C4-2B (cell line): ENCODE measurements at regions not wholly inside any gene's neighbourhood (a gene's known extent, or its start where the extent isn't known, plus 50 kb on each side); places are given as distances from the start of the nearest gene placed in this dataset.

Source experiments
- H3K27ac ChIP-seq: fragments of 450-650 bp; 2 replicates; pipeline ENCODE4 v1.5.1; 2017
- ZFX ChIP-seq: fragments of 450-650 bp; IDR thresholded peaks from 2 replicates; pipeline ENCODE4 v1.6.1; 2017
- TF ChIP-seq, protein P1 (sequence below): fragments of 450-650 bp; conservative IDR thresholded peaks from 2 replicates; pipeline ENCODE4 v1.5.1; 2017; ENCODE audit warnings: mild to moderate bottlenecking

DNA sequence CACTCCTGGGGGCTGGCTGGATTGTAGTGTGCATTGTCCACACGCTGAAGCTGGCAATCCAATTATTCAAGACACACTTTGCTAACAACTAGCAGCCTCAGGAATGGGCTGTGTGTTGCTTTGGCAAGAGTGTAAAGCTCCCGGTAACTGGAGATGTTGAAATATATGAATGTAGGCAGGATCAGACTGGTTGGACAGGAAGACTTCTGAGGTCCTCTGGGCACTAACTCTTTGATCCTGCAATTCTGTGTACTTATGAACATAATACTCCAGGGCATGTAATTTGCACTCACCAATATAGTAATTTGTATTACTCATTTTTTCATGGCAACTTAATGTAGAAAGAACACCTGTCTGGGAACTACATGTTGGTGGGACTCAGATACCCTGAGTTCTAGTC, 106.7 kb upstream of the SLC28A3 start:
- no peak overlapping the region for H3K27ac ChIP-seq
- TF ChIP-seq ZFX: no peak
- TF ChIP-seq, protein P1, sequence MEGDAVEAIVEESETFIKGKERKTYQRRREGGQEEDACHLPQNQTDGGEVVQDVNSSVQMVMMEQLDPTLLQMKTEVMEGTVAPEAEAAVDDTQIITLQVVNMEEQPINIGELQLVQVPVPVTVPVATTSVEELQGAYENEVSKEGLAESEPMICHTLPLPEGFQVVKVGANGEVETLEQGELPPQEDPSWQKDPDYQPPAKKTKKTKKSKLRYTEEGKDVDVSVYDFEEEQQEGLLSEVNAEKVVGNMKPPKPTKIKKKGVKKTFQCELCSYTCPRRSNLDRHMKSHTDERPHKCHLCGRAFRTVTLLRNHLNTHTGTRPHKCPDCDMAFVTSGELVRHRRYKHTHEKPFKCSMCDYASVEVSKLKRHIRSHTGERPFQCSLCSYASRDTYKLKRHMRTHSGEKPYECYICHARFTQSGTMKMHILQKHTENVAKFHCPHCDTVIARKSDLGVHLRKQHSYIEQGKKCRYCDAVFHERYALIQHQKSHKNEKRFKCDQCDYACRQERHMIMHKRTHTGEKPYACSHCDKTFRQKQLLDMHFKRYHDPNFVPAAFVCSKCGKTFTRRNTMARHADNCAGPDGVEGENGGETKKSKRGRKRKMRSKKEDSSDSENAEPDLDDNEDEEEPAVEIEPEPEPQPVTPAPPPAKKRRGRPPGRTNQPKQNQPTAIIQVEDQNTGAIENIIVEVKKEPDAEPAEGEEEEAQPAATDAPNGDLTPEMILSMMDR: no peak

DNA sequence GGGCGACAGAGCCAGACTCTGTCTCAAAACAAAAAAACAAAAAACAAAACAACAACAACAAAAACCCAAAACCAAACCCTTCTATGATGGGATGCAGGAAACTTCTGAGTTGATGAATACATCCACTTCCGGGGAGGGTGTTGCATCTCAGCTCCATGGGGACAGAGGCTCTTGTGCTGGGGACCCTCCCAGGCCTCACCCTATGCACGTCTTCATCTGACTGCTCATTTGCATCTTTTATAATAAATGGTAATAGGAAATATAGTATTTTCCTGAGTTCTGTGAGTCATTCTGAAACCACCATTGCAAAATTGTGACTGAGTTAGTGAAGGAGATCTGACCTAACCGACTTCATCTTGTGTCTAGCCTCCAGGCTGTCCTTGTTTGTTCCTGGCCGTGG, 109.5 kb upstream of the SLC28A3 start:
- H3K27ac ChIP-seq: no peak overlapping the region
- no peak for TF ChIP-seq ZFX
- TF ChIP-seq, protein P1: no peak

DNA sequence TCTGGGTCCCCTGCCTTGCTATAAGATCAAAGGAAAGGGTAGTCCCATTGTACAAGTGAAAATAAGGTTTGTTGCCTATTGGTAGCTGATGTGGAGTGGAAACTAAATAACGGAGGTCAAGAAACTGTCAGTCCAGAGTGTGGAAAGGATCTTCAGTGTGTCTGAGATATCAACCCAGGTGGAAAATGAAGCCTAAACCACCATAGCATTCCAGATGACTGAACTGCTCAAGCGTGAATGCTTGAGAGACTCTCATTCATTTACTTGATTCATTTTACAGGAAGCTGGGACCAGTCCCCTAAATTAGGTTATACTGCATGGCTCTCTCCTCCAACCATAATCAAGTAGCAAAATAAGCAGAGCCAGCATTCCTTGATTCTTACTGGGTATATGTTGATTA, 116.0 kb upstream of the SLC28A3 start:
- H3K27ac ChIP-seq: no peak overlapping the region
- TF ChIP-seq ZFX: no peak
- TF ChIP-seq, protein P1: no peak

DNA sequence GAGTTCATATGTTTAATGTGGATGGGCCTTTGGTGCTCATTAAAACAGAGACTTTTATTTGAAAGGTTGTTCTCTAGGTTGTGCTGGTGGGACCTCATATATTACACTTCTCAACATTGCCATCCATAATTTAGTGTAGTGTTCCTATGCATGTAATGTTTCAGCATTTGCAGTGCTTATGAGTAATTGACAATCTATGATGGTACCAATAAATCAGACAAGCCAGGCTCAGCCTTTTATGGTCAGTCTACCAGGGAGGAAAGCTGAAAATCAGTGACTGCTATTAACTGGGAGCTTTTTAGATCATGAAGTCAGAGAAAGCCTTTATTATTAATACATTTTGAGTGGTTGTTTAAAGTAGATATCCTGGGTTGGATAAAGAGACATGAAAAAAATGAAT, 120.1 kb upstream of the SLC28A3 start:
- TF ChIP-seq, protein P1: no peak
- TF ChIP-seq ZFX: no peak

DNA sequence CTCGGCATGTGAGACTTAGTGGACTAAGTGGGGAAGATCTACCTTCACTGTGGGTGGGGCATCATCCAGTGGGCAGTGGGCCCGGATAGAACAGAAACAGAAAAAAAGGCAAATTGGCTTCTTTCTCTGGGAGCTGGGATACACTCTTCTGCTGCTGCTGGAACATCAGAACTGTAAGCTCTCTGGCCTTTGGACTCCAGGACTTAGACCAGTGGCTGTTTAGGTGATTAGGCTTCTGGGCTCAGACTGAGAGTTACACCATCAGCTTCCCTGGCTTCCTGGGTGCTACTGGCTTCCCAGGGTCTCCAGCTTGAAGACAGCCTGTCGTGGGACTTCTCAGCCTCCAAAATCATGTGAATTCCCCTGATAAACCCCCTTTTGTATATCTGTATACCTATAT, 122.7 kb upstream of the SLC28A3 start:
- no peak for TF ChIP-seq ZFX
- TF ChIP-seq, protein P1: no peak
- H3K27ac ChIP-seq: no peak overlapping the region

More for the DNA sequence above, 120.1 kb upstream of the SLC28A3 start:
- no peak overlapping the region for H3K27ac ChIP-seq

DNA sequence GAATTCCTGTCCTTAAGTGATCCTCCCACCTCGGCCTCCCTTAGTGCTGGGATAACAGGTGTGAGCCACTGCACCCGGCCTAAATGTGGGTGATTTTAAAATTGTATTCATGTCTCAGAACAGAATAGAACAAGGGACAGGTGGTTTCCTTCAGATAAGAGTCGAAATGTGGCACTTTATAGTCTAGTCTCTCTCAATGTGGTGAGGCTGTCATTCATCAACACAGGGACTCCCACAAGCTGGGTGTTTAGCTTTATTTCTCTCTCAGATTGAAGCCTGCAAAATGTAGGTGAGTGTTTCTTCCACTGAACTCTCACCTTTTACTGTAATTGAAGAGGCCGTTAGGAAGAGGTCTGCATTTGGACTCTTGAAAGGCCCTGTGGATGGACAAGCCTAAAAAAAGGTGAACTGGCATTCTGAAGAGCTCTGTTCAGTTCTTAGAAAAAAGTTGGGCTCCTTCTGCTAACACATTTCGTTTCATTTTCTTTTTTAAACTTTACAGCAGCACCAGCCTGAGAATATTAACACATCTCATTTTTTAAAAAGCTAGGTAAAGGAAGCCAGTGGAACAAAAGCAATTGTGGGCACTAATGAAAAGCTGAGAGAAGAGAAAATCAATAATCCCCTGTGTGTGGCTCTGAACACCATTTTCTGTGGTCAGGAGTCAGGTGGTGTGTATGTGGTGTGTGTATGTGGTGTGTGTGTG, 126.2 kb upstream of the SLC28A3 start:
- TF ChIP-seq ZFX: no peak
- TF ChIP-seq, protein P1: no peak
- no peak overlapping the region for H3K27ac ChIP-seq

DNA sequence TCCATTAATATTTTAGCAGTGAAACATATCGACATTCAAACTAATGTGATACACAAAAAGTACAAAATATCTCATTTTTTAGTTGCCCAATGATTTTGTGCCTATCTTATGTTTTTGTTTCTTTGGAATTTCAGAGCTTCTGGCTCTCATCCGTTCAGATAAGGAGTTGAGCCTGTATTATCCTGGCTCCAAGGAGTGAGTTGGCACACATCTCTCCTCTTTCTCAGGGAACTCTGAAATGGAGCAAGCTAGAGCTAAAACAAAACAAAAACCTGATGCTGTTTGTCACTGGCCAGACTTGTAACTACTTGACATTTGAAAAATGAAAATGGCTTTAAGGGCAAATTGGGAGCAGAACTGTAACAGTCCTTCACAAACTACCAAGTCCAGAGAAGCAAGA, 131.3 kb upstream of the SLC28A3 start:
- TF ChIP-seq, protein P1: no peak
- no peak for TF ChIP-seq ZFX
- no peak overlapping the region for H3K27ac ChIP-seq
